H1 (cell line): ENCODE measurements at regions not wholly inside any gene's neighbourhood (a gene's known extent, or its start where the extent isn't known, plus 50 kb on each side); places are given as distances from the start of the nearest gene placed in this dataset.
A peak's percentile ranks its signal among the peaks of the same experiment; 100 is the strongest.

Experiments
- CTCF ChIA-PET: fragments of 300-600 bp; sonication (Branson Sonifier 250); formaldehyde crosslinking; loops from one replicate; lab custom pipeline; 2021; ENCODE audit not compliant: partially characterized antibody; lab: Charles Lee
- POLR2A ChIA-PET: fragments of 300-600 bp; sonication (Branson Sonifier 250); formaldehyde crosslinking; loops from one replicate; lab custom pipeline; 2021; ENCODE audit warnings: inconsistent platforms; ENCODE audit not compliant: partially characterized antibody; lab: Charles Lee
- DNase-seq, 2 experiments: peaks; one replicate each; pipeline versions ENCODE4 v3.0.0 to v3.0.0-alpha.2; 2010 to 2022; ENCODE audit warnings: low spot score in 2 of 2, low read depth in 1 of 2, mixed read lengths in 1 of 2
- FAIRE-seq: peaks from 2 replicates; lab custom pipeline; 2011; peaks lifted over from hg19 to GRCh38; lab: Jason Lieb, UNC
- H2AFZ ChIP-seq: 2 replicates; pipeline ENCODE4 v1.8.1; 2012; ENCODE audit warnings: low read length, inconsistent platforms
- H2AK5ac ChIP-seq: 2 replicates; pipeline ENCODE4 v1.6.1; 2013; ENCODE audit warnings: low read depth, low read length
- H2BK120ac ChIP-seq: replicated peaks from 2 replicates; pipeline ENCODE3; 2013; ENCODE audit warnings: low read depth, low read length, inconsistent platforms
- H2BK12ac ChIP-seq: 2 replicates; pipeline ENCODE4 v1.6.1; 2013; ENCODE audit warnings: low read depth, low read length
- H2BK15ac ChIP-seq: 2 replicates; pipeline ENCODE4 v1.6.1; 2013; ENCODE audit warnings: low read length
- H2BK20ac ChIP-seq: 2 replicates; pipeline ENCODE4 v1.6.1; 2013; ENCODE audit warnings: low read length
- H2BK5ac ChIP-seq: 2 replicates; pipeline ENCODE4 v1.6.1; 2013; ENCODE audit warnings: low read depth, low read length
- H3K14ac ChIP-seq: 2 replicates; pipeline ENCODE4 v1.6.1; 2013; ENCODE audit warnings: inconsistent platforms; ENCODE audit not compliant: insufficient read length
- H3K18ac ChIP-seq: 2 replicates; pipeline ENCODE4 v1.6.1; 2013; ENCODE audit warnings: low read length; ENCODE audit errors: extremely low read depth
- H3K23ac ChIP-seq: 2 replicates; pipeline ENCODE4 v1.6.1; 2013; ENCODE audit warnings: inconsistent platforms; ENCODE audit not compliant: insufficient read length
- H3K23me2 ChIP-seq: 2 replicates; pipeline ENCODE4 v1.6.1; 2013; ENCODE audit warnings: low read depth, low read length
- H3K27ac ChIP-seq: 2 replicates; pipeline ENCODE4 v1.6.1; 2011; ENCODE audit warnings: low read depth, low read length, inconsistent platforms
- H3K27me3 ChIP-seq, 4 experiments: replicated peaks in 1 of 4; 1 replicate in 1 of 4; 2 replicates in 3 of 4; pipeline versions ENCODE4 v1.6.1 to v1.8.1; 2011 to 2013; ENCODE audit warnings: low read length in 3 of 4, mild to moderate bottlenecking in 3 of 4, inconsistent platforms in 2 of 4, mixed read lengths in 2 of 4, moderate library complexity in 1 of 4; ENCODE audit not compliant: control insufficient read depth in 3 of 4, insufficient read depth in 3 of 4; ENCODE audit errors: extremely low read depth in 1 of 4
- H3K36me3 ChIP-seq, 4 experiments: 2 replicates each; pipeline versions ENCODE4 v1.6.1 to v1.8.1; 2011 to 2013; ENCODE audit warnings: mild to moderate bottlenecking in 4 of 4, low read length in 3 of 4, moderate library complexity in 2 of 4, control low read depth in 1 of 4, inconsistent platforms in 1 of 4; ENCODE audit not compliant: insufficient read depth in 4 of 4, control insufficient read depth in 2 of 4
- H3K4ac ChIP-seq: replicated peaks from 2 replicates; pipeline ENCODE3; 2013; ENCODE audit warnings: low read length, low read depth, mixed read lengths, inconsistent platforms; ENCODE audit not compliant: insufficient read length
- H3K4me1 ChIP-seq, 4 experiments: replicated peaks in 1 of 4; 1 replicate in 1 of 4; 2 replicates in 3 of 4; pipeline versions ENCODE4 v1.6.1 to v1.8.1; 2011 to 2013; ENCODE audit warnings: low read length in 3 of 4, inconsistent platforms in 2 of 4, mixed read lengths in 1 of 4; ENCODE audit not compliant: insufficient read depth in 4 of 4, control insufficient read depth in 3 of 4
- H3K4me2 ChIP-seq, 2 experiments: 2 replicates each; pipeline versions ENCODE4 v1.6.1 to v1.8.1; 2011 to 2013; ENCODE audit warnings: low read depth in 2 of 2, low read length in 2 of 2, control low read depth in 1 of 2, inconsistent platforms in 1 of 2, mild to moderate bottlenecking in 1 of 2; ENCODE audit not compliant: insufficient read depth in 1 of 2
- H3K4me3 ChIP-seq, 4 experiments: fragments of 200-600, 300-600 bp in 1 of 4; sonication (generic), shearing (Covaris generic), sonication (Bioruptor Twin) in 1 of 4; 2 replicates each; pipeline versions ENCODE4 v1.5.1 to v1.8.1; 2011 to 2016; ENCODE audit warnings: low read length in 4 of 4, low read depth in 3 of 4, control low read depth in 2 of 4, inconsistent platforms in 2 of 4, mild to moderate bottlenecking in 2 of 4, mixed read lengths in 1 of 4, moderate library complexity in 1 of 4; ENCODE audit not compliant: insufficient read depth in 2 of 4; ENCODE audit errors: extremely low read depth in 1 of 4
- H3K56ac ChIP-seq: replicated peaks from 2 replicates; pipeline ENCODE3; 2013; ENCODE audit warnings: low read depth, mild to moderate bottlenecking, mixed read lengths, low read length, inconsistent platforms; ENCODE audit not compliant: insufficient read length
- H3K79me1 ChIP-seq: 2 replicates; pipeline ENCODE4 v1.6.1; 2013; ENCODE audit warnings: low read depth, low read length, control low read depth
- H3K79me2 ChIP-seq, 2 experiments: 2 replicates each; pipeline versions ENCODE4 v1.6.1 to v1.8.1; 2012 to 2013; ENCODE audit warnings: low read length in 2 of 2, mild to moderate bottlenecking in 2 of 2, inconsistent platforms in 1 of 2; ENCODE audit not compliant: insufficient read depth in 2 of 2, control insufficient read depth in 1 of 2
- H3K9ac ChIP-seq, 4 experiments: replicated peaks in 1 of 4; 1 replicate in 1 of 4; 2 replicates in 3 of 4; pipeline versions ENCODE4 v1.6.1 to v1.8.1; 2011 to 2013; ENCODE audit warnings: low read depth in 3 of 4, low read length in 3 of 4, control low read depth in 2 of 4, mild to moderate bottlenecking in 2 of 4, moderate library complexity in 2 of 4, inconsistent platforms in 1 of 4; ENCODE audit errors: extremely low read depth in 1 of 4
- H3K9me3 ChIP-seq, 2 experiments: 2 replicates each; pipeline versions ENCODE4 v1.6.1 to v1.8.1; 2012 to 2013; ENCODE audit warnings: mild to moderate bottlenecking in 2 of 2, moderate library complexity in 2 of 2, control low read depth in 1 of 2, inconsistent platforms in 1 of 2, low read depth in 1 of 2, low read length in 1 of 2, mixed read lengths in 1 of 2; ENCODE audit not compliant: insufficient read depth in 2 of 2
- H4K20me1 ChIP-seq, 2 experiments: replicated peaks in 1 of 2; 2 replicates each; pipeline versions ENCODE3 to v1.8.1; 2011 to 2013; ENCODE audit warnings: inconsistent platforms in 2 of 2, low read length in 2 of 2, mild to moderate bottlenecking in 1 of 2; ENCODE audit not compliant: insufficient read depth in 2 of 2, control insufficient read depth in 1 of 2
- H4K5ac ChIP-seq: 2 replicates; pipeline ENCODE4 v1.6.1; 2013; ENCODE audit warnings: low read length, low read depth, mixed read lengths, inconsistent platforms; ENCODE audit not compliant: insufficient read length
- H4K8ac ChIP-seq: 2 replicates; pipeline ENCODE4 v1.8.0; 2013; ENCODE audit warnings: mild to moderate bottlenecking, moderate library complexity, low read length, inconsistent platforms; ENCODE audit not compliant: insufficient read depth; ENCODE audit errors: extremely low read depth
- H4K91ac ChIP-seq: replicated peaks from 2 replicates; pipeline ENCODE3; 2013; ENCODE audit warnings: low read length, mixed read lengths, inconsistent platforms; ENCODE audit not compliant: insufficient read length
- BCL11A ChIP-seq, 2 experiments: IDR thresholded peaks; one replicate each; pipeline ENCODE4 v1.6.1; 2011; ENCODE audit warnings: low read depth in 2 of 2, low read length in 2 of 2, mild to moderate bottlenecking in 2 of 2
- CEBPB ChIP-seq: IDR thresholded peaks from 2 replicates; pipeline ENCODE4 v1.6.1; 2012; ENCODE audit warnings: low read depth, low read length
- GABPA ChIP-seq: IDR thresholded peaks from 2 replicates; pipeline ENCODE4 v1.6.1; 2011; ENCODE audit warnings: mild to moderate bottlenecking, low read length, moderate library complexity, borderline replicate concordance; ENCODE audit not compliant: insufficient read depth
- JUN ChIP-seq: IDR thresholded peaks from 2 replicates; pipeline ENCODE4 v1.6.1; 2011; ENCODE audit warnings: low read depth, mild to moderate bottlenecking, improper control_type of control experiment, low read length
- SIRT6 ChIP-seq: IDR thresholded peaks from one replicate; pipeline ENCODE4 v1.7.1; 2012; ENCODE audit warnings: low read length, inconsistent platforms
- SRF ChIP-seq: IDR thresholded peaks from 2 replicates; pipeline ENCODE4 v1.6.1; 2011; ENCODE audit warnings: mild to moderate bottlenecking, low read depth, low read length, moderate library complexity
- TAF1 ChIP-seq: IDR thresholded peaks from 2 replicates; pipeline ENCODE4 v1.6.1; 2011; ENCODE audit warnings: mild to moderate bottlenecking, low read depth, low read length
- TAF7 ChIP-seq: optimal IDR thresholded peaks from 2 replicates; pipeline ENCODE3; 2011; ENCODE audit warnings: low read depth, mild to moderate bottlenecking, inconsistent platforms, low read length, moderate library complexity, borderline replicate concordance
- TCF12 ChIP-seq: IDR thresholded peaks from 2 replicates; pipeline ENCODE4 v1.6.1; 2011; ENCODE audit warnings: low read depth, mild to moderate bottlenecking, low read length
- TEAD4 ChIP-seq: IDR thresholded peaks from 2 replicates; pipeline ENCODE4 v1.6.1; 2012; ENCODE audit warnings: low read depth, low read length, inconsistent platforms, mixed read lengths
- ZNF274 ChIP-seq: IDR thresholded peaks from 2 replicates; pipeline ENCODE4 v1.7.0; 2012; ENCODE audit warnings: low read length, borderline replicate concordance; ENCODE audit errors: extremely low read depth
- whole genome bisulfite sequencing, 2 experiments: shearing (Covaris generic) in 1 of 2; methylation state at CpG; one replicate each; pipeline versions ENCODE4 v1.1.6 to v1.1.7; 2013 to 2015; ENCODE audit warnings: low lambda C conversion rate in 2 of 2, mixed read lengths in 2 of 2, inconsistent platforms in 1 of 2, low coverage in 1 of 2, missing lambda C conversion rate in 1 of 2; ENCODE audit not compliant: insufficient replicate concordance in 2 of 2, insufficient coverage in 1 of 2, insufficient read length in 1 of 2; ENCODE audit errors: extremely low coverage in 1 of 2, missing lambda C conversion rate in 1 of 2; 5-methylcytosine and 5-hydroxymethylcytosine counted together
- TF ChIP-seq, protein P1 (sequence below): IDR thresholded peaks from 2 replicates; pipeline ENCODE4 v1.6.1; 2012; ENCODE audit warnings: inconsistent platforms

DNA sequence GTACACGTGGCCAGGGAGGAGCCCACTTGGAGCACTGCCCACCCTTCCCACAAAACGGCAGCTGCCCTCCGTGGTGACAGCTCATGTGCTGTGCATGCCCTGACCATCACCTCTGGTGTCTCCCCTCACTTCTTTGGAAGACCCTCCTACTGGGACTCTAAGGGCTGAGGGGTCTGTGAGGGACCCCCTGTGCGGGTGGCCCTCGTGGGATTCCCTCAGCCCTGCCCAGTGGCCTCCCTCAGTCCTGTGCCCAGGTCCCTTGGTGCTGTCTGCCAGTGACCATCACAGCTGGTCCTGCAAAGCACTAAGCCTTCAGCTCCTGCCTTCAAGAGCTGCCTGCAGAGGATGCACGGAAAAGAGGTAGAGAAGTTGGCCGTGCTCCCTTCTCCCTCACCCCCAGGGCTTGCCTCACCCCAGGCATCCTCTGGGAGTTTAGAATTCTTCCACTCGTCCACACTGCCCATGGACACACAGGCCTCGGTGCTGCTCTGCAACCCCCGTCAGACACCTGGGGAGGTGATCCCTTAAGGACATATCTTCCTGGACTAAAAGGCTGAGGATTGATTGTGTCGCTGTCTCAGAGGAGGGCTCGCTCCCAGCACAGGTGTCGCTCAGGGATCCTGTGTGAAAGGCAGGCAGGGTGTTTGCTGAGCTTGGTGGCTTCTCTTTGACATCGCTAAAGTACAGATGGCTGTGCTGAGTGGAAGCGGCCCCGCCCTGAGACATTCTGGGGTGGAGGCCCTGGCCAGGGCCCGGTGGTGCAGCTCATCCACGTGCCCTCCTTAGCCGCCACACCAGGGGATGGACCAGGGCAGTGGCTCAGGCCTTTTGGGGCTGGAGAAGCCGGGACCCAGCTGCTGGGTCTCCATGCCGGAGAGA, 119.5 kb upstream of the FRMD1 start:
- H3K27ac ChIP-seq: no peak overlapping the region
- H4K20me1 ChIP-seq: no peaks in the 10 kb centered on the region
- CTCF ChIA-PET: interaction anchor here (0.9 to 2.1 kb wide), 4 partner anchors 19 to 145 kb away, joined by 3 to 9 read pairs (median 6); no protein-coding TSS in a partner anchor
- no peak overlapping the region for H2BK5ac ChIP-seq
- no peak overlapping the region for H3K56ac ChIP-seq
- no peak overlapping the region for H4K91ac ChIP-seq
- no peaks in the 10 kb centered on the region for H3K79me2 ChIP-seq
- H2BK15ac ChIP-seq: no peak overlapping the region
- no peaks in the 10 kb centered on the region for H3K9me3 ChIP-seq
- no peaks in the 10 kb centered on the region for H3K36me3 ChIP-seq
- peak overlapping the region; percentile 52; the same call in 1 of the 2 replicates for H4K8ac ChIP-seq
- H3K23me2 ChIP-seq: no peaks in the 10 kb centered on the region
- no peak overlapping the region for H3K4me2 ChIP-seq
- H3K4me1 ChIP-seq: no peaks in the 10 kb centered on the region
- H3K4ac ChIP-seq: no peak overlapping the region
- H2AK5ac ChIP-seq: no peak overlapping the region
- H3K4me3 ChIP-seq: no peak overlapping the region
- H3K23ac ChIP-seq: no peak overlapping the region
- 92% methylated on average over 20 of the region's 21 CpGs; no CpG with 5 or more reads in 1 of the 2 experiments for WGBS, 2 experiments
- H2BK120ac ChIP-seq: no peak overlapping the region
- POLR2A ChIA-PET: no interaction called here
- DNase-seq: no peak
- H3K14ac ChIP-seq: no peak overlapping the region
- no peak overlapping the region for H2BK12ac ChIP-seq
- FAIRE-seq: no peak
- H2BK20ac ChIP-seq: no peak overlapping the region
- H3K27me3 ChIP-seq: no peaks in the 10 kb centered on the region
- no peak overlapping the region for H3K9ac ChIP-seq
- no peak overlapping the region for H3K18ac ChIP-seq
- H4K5ac ChIP-seq: no peak overlapping the region
- no peaks in the 10 kb centered on the region for H3K79me1 ChIP-seq
- no peak overlapping the region for H2AFZ ChIP-seq
- TF ChIP-seq, protein P1, sequence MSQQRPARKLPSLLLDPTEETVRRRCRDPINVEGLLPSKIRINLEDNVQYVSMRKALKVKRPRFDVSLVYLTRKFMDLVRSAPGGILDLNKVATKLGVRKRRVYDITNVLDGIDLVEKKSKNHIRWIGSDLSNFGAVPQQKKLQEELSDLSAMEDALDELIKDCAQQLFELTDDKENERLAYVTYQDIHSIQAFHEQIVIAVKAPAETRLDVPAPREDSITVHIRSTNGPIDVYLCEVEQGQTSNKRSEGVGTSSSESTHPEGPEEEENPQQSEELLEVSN: no peak
- TF ChIP-seq GABPA (no peak), TAF7 (no peak), ZNF274 (no peak), JUN (no peak), CEBPB (no peak), TEAD4 (no peak), TAF1 (no peak), TCF12 (no peak), SIRT6 (no peak), SRF (no peak), BCL11A (IDR thresholded peaks at IDR 0.05; ENCODE audit: low read depth in 2 of 2, low read length in 2 of 2) (no peak)
